ENCODE measurements at regions not wholly inside any gene's neighbourhood (a gene's known extent, or its start where the extent isn't known, plus 50 kb on each side); places are given as distances from the start of the nearest gene placed in this dataset.

DNA sequence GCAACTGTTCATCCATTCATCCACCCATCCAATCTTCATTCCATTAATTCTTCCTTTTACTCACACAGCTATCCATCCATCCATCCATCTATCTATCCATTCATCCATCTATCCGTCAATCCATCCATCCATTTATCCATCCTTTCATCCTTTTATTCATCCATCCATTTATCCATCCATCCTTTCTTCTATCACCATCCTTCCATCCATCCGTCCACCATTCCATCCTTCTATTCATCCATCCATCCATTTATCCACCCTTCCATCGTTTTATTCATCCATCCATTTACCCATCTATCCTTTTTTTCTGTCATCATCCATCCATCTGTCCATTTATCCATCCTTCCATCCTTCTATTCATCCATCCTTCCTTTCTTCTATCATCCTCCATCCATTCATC, 73.0 kb upstream of the FOXF1 start:
- Mint-ChIP-seq H3K9me3 (no peaks in the 10 kb centered on the region), H3K36me3 (no peaks in the 10 kb centered on the region), H3K27ac (no peak overlapping the region), H3K4me3 (no peak overlapping the region), H3K27me3 (peaks cover 7% of the 10 kb centered on the region), H3K4me1 (no peaks in the 10 kb centered on the region)
- no peak for DNase-seq

DNA sequence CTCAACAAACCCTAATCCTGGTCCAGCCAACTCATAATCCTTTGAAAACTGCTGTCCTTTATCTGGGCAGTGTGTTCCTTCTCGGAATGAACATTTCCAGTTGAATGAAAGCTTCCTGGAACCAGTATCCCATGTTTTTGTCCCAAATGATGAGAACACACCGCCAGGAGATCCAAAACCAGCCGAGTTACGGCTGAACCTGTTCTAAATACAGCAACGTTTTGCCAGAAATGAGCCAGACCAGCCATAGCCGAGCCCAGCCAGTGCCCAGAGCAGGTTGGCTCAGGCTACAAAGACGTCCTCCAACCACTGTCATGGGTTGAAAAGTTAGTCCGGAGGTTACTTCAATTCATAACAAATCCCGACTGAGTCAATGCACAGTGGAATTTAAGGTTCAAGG, 67.6 kb upstream of the FOXF1 start:
- H3K27me3 Mint-ChIP-seq = peaks cover 29% of the 10 kb centered on the region
- no peaks in the 10 kb centered on the region for H3K4me1 Mint-ChIP-seq
- no peak for DNase-seq
- H3K4me3 Mint-ChIP-seq = no peak overlapping the region
- H3K9me3 Mint-ChIP-seq = no peaks in the 10 kb centered on the region
- no peaks in the 10 kb centered on the region for H3K36me3 Mint-ChIP-seq
- no peak overlapping the region for H3K27ac Mint-ChIP-seq

DNA sequence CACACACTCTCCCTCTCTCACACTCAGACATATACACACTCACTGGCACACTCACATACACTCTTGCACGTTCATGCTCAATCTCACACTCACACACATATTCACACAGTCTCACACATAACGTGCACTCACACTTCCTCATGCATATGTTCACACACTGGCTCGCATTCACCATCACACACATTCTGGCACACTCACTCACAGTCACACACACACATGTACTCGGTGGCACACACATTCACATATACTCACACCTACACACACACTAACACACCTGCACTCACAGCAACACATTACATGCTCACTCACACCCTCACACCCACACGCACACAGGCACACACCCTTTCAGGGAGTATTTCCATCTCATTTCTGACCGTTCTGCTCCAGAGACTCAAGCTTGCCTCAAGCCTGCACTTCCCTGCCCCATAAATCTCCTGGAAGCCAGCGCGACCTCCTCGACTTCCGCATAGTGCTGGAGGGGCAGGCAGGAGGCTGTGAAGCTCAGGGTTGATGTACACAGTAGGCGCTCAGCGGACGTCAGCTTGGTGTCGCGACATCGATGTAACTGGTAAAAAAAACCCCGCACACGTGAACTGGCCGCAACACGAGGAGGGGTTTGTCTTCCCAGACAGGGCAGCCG, 66.7 kb upstream of the FOXF1 start:
- Mint-ChIP-seq H3K4me1 (no peaks in the 10 kb centered on the region), H3K27me3 (peaks cover 30% of the 10 kb centered on the region), H3K36me3 (no peaks in the 10 kb centered on the region), H3K4me3 (no peak overlapping the region), H3K27ac (no peak overlapping the region), H3K9me3 (no peaks in the 10 kb centered on the region)
- no peak for DNase-seq

DNA sequence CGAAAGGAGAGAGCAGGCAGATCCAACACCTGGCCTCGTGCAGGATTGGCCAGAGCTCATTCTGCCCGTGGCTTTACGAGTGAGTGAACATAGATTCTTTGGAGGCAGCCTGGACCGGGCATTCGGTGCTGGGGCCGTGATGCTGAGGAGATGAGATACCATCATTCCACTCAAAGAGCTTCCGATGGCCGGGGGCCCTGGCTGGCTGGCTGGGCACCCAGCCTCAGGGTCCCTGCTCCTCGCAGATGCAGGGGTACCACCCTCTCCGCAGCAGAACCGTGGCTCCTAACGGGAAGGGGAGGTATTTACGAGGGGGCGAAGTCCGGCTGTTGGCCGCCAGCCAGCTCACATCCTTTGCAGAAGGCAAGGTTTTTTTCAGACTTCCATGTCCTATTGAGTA, 66.1 kb upstream of the FOXF1 start:
- DNase-seq = no peak
- Mint-ChIP-seq H3K27ac (no peak overlapping the region), H3K4me1 (peaks cover 5% of the 10 kb centered on the region), H3K27me3 (peaks cover 31% of the 10 kb centered on the region), H3K36me3 (no peaks in the 10 kb centered on the region), H3K9me3 (no peaks in the 10 kb centered on the region), H3K4me3 (no peak overlapping the region)

DNA sequence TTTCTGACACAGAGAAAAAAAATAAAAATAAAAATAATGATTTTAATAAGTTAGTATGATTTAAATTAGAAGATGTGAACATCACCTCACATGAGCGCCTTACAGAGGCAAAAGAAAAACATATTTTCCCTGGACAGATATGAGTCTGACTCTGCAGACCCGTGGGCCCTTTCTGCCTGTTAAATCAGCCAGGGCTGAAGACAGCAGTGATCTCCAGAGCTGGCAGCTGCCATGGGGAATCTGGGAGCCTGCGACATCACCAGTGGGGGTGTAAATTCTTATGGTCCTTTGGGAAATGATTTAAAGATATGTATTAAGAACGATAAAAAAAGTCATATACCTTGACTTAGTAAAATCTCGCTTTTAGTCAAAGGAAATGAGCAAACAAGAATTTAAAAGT, 65.7 kb upstream of the FOXF1 start:
- peaks cover 9% of the 10 kb centered on the region for H3K4me1 Mint-ChIP-seq
- H3K36me3 Mint-ChIP-seq = no peaks in the 10 kb centered on the region
- no peaks in the 10 kb centered on the region for H3K9me3 Mint-ChIP-seq
- no peak overlapping the region for H3K27ac Mint-ChIP-seq
- DNase-seq = no peak
- H3K4me3 Mint-ChIP-seq = no peak overlapping the region
- H3K27me3 Mint-ChIP-seq = peaks cover 35% of the 10 kb centered on the region

DNA sequence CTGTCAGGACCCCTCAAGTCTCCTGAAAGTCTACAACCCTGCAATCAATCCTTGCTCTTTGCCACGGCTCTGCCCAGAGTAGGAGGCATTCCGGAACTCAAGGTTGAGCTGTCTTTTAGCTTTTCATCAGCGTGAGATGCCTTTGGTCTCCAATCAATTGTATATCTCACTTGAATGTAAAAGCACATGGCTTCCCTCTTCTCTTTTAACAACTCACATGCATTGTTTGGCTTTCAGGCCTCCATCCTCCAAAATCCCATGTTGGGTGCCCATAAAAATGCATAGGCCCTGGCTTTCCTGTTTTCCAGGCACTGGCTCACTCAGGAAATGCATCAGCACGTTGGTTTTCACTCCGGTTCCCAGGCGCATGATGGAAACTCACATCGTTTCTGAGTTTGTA, 64.0 kb upstream of the FOXF1 start:
- Mint-ChIP-seq H3K27me3 (peaks cover 41% of the 10 kb centered on the region), H3K36me3 (no peaks in the 10 kb centered on the region), H3K27ac (no peak overlapping the region), H3K4me1 (peaks cover 12% of the 10 kb centered on the region), H3K4me3 (no peak overlapping the region), H3K9me3 (no peaks in the 10 kb centered on the region)
- DNase-seq = no peak

DNA sequence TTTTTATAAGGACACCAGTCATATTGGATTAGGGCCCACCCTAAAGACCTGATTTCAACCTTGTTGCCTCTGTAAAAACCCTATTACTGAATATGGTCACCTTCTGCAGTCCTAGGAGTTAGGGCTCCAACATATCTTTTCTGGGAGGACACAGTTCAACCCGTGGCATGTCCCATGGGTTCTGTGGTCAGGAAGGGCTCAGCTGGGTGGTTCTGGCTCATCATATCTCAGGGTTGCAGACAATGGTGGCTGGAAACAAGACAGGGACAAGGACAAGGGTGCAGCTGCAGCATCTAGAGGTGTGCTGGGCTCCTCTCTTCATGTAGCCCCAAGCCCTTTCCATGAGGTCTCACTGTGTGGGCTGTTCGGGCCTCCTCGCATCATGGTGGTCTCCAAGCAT, 63.1 kb upstream of the FOXF1 start:
- Mint-ChIP-seq H3K27ac (no peak overlapping the region), H3K4me3 (no peak overlapping the region), H3K36me3 (no peaks in the 10 kb centered on the region), H3K9me3 (no peaks in the 10 kb centered on the region), H3K4me1 (peaks cover 12% of the 10 kb centered on the region), H3K27me3 (peaks cover 41% of the 10 kb centered on the region)
- DNase-seq = no peak

DNA sequence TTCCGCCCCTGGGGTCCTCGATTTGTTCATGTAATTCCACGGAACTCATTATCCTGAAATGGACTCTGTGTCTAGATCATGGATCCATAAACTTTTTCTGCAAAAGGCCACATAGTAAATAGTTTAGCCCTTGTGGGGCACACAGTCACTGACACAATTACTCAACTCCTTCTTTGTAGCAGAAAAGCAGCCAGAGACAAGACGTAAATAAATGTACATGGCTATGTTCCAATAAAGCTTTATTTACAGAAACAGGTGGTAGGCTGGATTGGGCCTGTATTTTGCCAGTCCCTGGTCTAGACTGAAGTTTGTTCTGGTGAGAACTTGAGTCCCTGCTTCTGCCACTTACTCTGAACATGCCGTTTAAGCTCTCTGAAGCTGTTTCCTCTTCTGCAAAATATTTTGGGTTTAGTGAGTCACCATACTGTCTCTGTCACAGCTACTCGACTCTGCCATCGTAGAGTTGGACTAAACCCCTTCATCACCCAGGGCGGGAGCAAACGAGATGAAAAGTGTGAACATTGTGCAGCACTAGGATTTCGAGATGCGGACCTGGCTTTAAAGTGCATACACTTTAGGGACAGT, 61.9 kb upstream of the FOXF1 start:
- no peaks in the 10 kb centered on the region for H3K36me3 Mint-ChIP-seq
- no peak overlapping the region for H3K4me3 Mint-ChIP-seq
- H3K27ac Mint-ChIP-seq = no peak overlapping the region
- peaks cover 37% of the 10 kb centered on the region for H3K27me3 Mint-ChIP-seq
- DNase-seq = no peak
- peaks cover 12% of the 10 kb centered on the region for H3K4me1 Mint-ChIP-seq
- H3K9me3 Mint-ChIP-seq = no peaks in the 10 kb centered on the region

DNA sequence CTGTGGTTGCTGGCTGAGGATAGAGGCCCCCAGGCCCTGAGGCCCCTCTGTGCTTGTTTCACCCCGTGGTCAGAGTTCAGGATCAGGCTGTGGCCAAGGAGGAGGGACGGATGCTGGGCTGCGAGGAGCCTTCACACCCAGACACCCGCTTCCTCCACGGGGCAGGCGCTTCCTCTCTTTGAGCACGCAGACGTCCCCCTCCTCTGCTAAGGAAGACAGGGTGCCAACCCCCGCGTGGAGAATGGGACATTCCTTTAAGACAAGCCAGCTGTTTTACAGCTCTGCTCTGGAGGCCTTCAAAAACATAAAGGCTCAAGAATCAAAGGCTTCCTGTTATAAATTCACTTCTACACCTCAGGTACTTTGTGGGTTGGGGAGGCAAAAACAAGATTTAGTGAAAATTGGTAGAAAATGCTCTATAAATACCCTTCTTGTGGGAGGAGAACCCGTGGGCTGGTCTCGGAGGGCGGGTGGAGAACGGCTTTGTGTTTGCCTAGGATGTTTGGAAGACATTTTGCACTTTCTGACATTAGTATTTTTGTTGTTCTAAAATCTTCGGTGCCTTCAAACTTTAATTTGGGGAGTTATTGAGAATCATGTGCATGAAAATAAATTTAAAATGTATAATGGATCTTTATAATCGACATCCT, 60.8 kb upstream of the FOXF1 start:
- Mint-ChIP-seq H3K36me3 (no peaks in the 10 kb centered on the region), H3K27ac (no peak overlapping the region), H3K27me3 (peaks cover 28% of the 10 kb centered on the region), H3K4me3 (no peak overlapping the region), H3K4me1 (peaks cover 12% of the 10 kb centered on the region), H3K9me3 (no peaks in the 10 kb centered on the region)
- no peak for DNase-seq

DNA sequence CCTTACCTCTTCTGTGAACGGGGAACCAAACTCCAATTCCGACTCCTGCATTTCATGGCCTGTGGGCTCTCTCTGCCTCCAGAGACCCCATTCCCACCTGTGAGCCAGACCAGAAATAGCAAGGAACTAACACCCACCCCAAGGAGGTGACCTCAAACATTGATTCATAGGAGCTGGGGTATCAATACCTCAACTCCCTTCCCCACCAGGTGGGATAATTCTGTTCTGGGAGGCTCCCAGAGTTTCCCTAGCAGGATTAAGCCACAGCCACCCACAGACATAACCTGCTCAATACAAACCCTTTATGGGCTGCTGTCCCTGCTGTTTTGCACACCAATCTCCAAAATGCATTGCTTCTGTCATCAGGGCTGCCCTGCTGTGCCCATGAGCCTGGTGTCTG, 59.6 kb upstream of the FOXF1 start:
- H3K4me3 Mint-ChIP-seq = no peak overlapping the region
- peaks cover 20% of the 10 kb centered on the region for H3K27me3 Mint-ChIP-seq
- peaks cover 12% of the 10 kb centered on the region for H3K4me1 Mint-ChIP-seq
- no peak for DNase-seq
- H3K9me3 Mint-ChIP-seq = no peaks in the 10 kb centered on the region
- H3K36me3 Mint-ChIP-seq = no peaks in the 10 kb centered on the region
- H3K27ac Mint-ChIP-seq = no peak overlapping the region

DNA sequence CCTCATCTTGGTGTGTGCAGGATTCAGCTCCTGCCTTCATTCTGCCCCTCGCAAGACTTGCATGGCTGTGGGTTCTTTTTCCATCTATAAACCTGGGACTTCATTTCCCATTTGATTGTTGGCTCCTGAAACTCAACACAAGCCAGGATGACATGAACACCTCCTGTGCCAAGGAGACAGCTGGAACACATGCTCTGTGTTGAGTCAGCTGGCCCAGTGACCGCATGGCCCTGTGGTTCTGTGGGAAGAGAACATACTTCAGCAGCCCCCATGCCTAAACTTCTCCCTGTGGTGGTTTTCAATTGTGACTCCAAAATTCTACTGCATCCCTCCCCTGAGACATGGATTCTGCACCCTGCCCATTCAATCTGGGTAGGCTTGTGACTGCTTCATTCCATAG, 57.9 kb upstream of the FOXF1 start:
- H3K4me1 Mint-ChIP-seq = peaks cover 12% of the 10 kb centered on the region

DNA sequence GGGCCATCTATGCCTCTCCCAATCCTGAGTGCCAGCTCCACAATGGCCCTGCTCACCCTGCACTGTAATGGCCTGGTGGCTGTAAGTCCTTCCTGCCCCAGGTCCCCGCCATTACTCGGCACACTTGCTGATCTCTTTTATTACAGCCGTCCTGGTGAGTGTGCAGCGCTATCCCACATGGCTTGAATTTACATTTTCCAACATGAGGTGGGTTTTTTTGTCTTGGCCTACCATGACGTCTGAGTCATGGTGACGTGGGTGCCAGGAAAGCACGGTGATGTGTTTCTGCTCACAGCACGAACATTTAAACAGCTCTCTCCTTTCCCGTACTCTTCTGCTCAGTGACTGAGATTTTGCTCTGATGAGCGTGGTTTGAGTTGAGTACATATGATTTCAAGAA, 55.2 kb upstream of the FOXF1 start:
- Mint-ChIP-seq H3K4me3 (no peak overlapping the region), H3K27me3 (peaks cover 15% of the 10 kb centered on the region), H3K4me1 (no peaks in the 10 kb centered on the region), H3K36me3 (no peaks in the 10 kb centered on the region), H3K27ac (no peak overlapping the region), H3K9me3 (no peaks in the 10 kb centered on the region)
- DNase-seq = no peak

More for the DNA sequence above, 57.9 kb upstream of the FOXF1 start:
- Mint-ChIP-seq H3K9me3 (no peaks in the 10 kb centered on the region), H3K4me3 (no peak overlapping the region), H3K27ac (no peak overlapping the region), H3K36me3 (no peaks in the 10 kb centered on the region), H3K27me3 (peaks cover 19% of the 10 kb centered on the region)
- DNase-seq = no peak

DNA sequence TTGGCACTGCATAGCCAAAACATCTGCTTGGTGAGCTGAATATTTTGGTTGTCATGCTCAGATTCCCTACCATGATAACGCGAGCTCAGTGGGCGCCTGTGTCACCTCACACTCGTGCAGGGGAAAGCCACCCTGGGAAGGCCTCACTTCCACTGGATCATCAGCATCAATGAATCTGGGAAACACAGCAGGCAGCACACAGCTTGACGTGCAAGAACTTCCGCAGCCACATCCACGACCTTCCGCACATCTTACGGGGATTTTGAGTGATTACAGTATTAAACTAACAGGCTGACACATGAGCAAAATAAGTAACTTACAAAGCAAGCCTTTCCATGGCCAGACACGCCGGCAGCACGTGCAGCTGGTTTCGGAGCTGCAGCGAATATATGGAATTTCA, 54.7 kb upstream of the FOXF1 start:
- Mint-ChIP-seq H3K9me3 (no peaks in the 10 kb centered on the region), H3K4me3 (no peak overlapping the region), H3K4me1 (no peaks in the 10 kb centered on the region), H3K27me3 (peaks cover 13% of the 10 kb centered on the region), H3K27ac (no peak overlapping the region), H3K36me3 (no peaks in the 10 kb centered on the region)
- no peak for DNase-seq

DNA sequence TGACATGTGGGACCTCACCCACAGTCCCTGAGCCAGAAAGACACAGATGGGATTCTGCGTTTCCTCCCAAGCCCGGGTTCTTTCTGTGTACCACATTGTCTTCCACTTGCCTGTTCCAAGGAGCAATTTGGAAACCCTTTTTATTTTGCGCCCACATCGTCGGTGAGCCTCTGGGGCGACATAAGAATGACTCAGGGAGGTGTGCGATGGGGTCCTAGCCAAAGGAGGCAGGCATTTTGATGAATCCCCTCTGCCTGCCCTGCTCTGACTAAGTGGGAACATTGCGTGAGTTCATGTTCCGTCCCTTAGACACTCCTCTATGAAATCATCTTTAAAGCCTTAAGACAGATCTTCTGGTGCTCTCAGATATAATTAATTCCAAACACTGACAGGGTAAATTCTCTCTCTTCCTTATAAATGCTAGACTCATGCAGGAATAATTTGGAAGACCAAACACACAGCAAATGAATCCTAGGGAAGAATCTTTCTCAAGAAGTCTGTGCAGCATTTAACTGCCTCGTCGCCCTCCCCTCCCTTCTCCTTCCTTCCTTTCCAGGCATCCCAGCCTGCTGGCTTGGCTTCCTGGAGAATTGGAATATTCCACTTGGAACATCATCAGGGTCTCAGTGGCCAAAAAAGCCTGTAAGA, 52.7 kb upstream of the FOXF1 start:
- no peak overlapping the region for H3K4me3 Mint-ChIP-seq
- no peaks in the 10 kb centered on the region for H3K4me1 Mint-ChIP-seq
- no peaks in the 10 kb centered on the region for H3K9me3 Mint-ChIP-seq
- peaks cover 9% of the 10 kb centered on the region for H3K27me3 Mint-ChIP-seq
- no peak for DNase-seq
- no peaks in the 10 kb centered on the region for H3K36me3 Mint-ChIP-seq
- no peak overlapping the region for H3K27ac Mint-ChIP-seq

DNA sequence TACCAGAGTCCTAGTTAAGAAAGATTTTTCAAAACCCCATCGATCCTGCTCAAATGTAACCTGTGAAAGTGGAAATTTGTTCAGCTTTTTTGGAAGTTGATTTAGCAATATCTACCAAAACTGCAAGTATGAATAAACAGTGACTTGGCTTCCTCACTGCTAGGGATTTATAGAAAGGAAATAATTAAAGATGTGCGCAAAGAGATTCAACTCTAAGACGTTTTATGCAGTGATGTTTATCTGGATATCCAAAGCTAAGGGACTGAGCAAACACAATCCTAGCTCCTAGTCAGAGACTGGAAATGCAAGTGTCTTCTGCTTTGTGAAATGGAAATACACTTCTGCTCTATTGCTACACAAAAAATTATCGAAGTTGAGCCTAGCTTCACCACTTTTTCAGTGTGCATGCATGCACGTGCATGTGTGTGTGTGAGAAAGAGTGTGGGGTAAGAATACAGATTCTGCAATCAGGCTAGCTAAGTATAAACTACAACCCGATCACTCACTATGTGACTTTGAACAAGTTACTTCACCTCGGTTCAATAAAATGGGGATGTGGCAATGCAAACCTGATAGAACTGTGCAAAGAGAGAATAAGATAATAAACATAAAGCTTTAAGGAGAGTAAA, 52.1 kb upstream of the FOXF1 start:
- Mint-ChIP-seq H3K27me3 (peaks cover 6% of the 10 kb centered on the region), H3K9me3 (no peaks in the 10 kb centered on the region), H3K27ac (no peak overlapping the region), H3K4me1 (no peaks in the 10 kb centered on the region), H3K4me3 (no peak overlapping the region), H3K36me3 (no peaks in the 10 kb centered on the region)
- no peak for DNase-seq
